Muscle layer of duodenum (tissue), 2 donors: ENCODE measurements at regions not wholly inside any gene's neighbourhood (a gene's known extent, or its start where the extent isn't known, plus 50 kb on each side); places are given as distances from the start of the nearest gene placed in this dataset.
"Not testable (repeated sequence)": the region's sequence is repeated elsewhere in the genome, so short reads cannot be mapped to it uniquely, and the experiment has no call there.

ENCODE experiments used
- H3K27ac ChIP-seq: one replicate; pipeline ENCODE4 v1.7.0; 2013; ENCODE audit warnings: mild to moderate bottlenecking, low read length
- H3K27me3 ChIP-seq: one replicate; pipeline ENCODE4 v1.7.0; 2013; ENCODE audit warnings: low read depth, mild to moderate bottlenecking, control low read depth, low read length
- H3K36me3 ChIP-seq, 2 donors: one replicate each; pipeline ENCODE4 v1.7.0; 2013; ENCODE audit warnings: low read length in 2 of 2, control low read depth in 1 of 2, mild to moderate bottlenecking in 1 of 2; ENCODE audit not compliant: insufficient read depth in 2 of 2, control insufficient read depth in 1 of 2
- H3K4me1 ChIP-seq, 2 donors: one replicate each; pipeline ENCODE4 v1.7.0; 2013; ENCODE audit warnings: low read length in 2 of 2, mild to moderate bottlenecking in 2 of 2, control low read depth in 1 of 2, moderate library complexity in 1 of 2; ENCODE audit not compliant: insufficient read depth in 2 of 2, control insufficient read depth in 1 of 2
- H3K4me3 ChIP-seq, 2 donors: one replicate each; pipeline ENCODE4 v1.7.0; 2013; ENCODE audit warnings: low read length in 2 of 2, low read depth in 1 of 2, mild to moderate bottlenecking in 1 of 2
- H3K9me3 ChIP-seq, 2 donors: one replicate each; pipeline ENCODE4 v1.7.0; 2013; ENCODE audit warnings: low read length in 2 of 2, control low read depth in 1 of 2, mild to moderate bottlenecking in 1 of 2; ENCODE audit not compliant: control insufficient read depth in 1 of 2
- donor health status: healthy.

DNA sequence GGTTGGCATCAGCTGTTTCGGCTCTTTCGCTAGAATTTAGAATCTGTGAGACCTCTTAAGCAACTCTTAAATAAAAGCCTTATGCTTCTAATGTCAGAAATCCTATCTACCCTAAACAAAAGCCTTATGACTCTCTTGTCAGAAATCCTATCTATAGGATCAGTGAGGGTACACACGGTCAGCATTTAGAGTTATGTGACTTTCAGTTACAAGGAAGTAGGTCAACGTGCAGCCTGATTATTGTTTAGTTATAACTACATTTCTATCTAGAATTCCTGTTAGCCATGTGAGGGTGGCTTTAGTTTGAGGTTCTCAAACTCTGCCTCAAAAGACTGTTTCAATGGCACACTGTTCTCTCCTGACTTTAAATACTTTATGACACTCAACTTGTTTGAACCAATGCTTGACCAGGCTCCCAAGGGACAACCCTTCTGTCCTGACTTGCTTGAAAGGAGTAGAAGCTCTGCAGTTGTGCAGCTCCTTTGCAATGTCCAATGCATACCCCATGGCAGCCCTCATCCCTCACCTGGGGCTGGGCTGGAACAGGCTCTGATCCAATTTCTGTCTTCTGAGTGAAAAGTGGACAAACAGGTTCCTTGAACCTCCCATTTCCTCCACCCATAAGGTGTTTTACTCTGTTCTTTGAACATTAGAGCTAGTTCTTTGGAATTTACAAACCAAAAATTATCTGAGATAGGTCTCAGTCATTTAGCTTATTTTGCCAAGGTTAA lies 251.6 kb upstream of the PIK3R1 start:
- Histone ChIP-seq H3K4me1 (no peaks in the 10 kb centered on the region), H3K27me3 (no peaks in the 10 kb centered on the region), H3K4me3 (no peak overlapping the region), H3K36me3 (no peaks in the 10 kb centered on the region), H3K9me3 (no peaks in the 10 kb centered on the region), H3K27ac (no peak overlapping the region)

GRCh38 chr5:67960939-67961338 lies 254.6 kb upstream of the PIK3R1 start:
- Histone ChIP-seq H3K4me3 (no peak overlapping the region), H3K27ac (no peak overlapping the region), H3K9me3 (no peaks in the 10 kb centered on the region), H3K4me1 (no peaks in the 10 kb centered on the region), H3K27me3 (no peaks in the 10 kb centered on the region), H3K36me3 (no peaks in the 10 kb centered on the region)

DNA sequence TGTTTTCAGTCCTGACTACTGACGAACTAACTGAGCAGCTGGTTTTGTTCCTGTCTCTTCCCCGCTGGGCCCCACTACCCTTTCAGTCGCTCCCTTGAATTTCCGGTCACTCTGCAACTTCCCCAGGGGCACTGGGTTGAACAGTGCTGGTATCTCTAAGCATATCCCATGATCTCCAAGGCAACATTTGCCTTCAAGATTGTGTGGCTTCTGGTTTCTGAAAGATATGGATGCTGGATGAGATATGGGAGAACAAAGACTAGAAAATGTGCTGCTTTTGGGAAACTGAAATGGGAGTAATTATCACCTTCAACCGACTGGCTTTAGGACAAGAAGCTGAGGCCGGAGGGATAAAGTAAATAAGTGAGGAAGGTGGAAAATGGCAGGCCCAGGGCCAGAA lies 258.2 kb upstream of the PIK3R1 start:
- H3K36me3 ChIP-seq: no peaks in the 10 kb centered on the region
- no peak overlapping the region for H3K27ac ChIP-seq
- no peaks in the 10 kb centered on the region for H3K27me3 ChIP-seq
- no peak overlapping the region for H3K4me3 ChIP-seq
- no peaks in the 10 kb centered on the region for H3K4me1 ChIP-seq
- no peaks in the 10 kb centered on the region for H3K9me3 ChIP-seq

DNA sequence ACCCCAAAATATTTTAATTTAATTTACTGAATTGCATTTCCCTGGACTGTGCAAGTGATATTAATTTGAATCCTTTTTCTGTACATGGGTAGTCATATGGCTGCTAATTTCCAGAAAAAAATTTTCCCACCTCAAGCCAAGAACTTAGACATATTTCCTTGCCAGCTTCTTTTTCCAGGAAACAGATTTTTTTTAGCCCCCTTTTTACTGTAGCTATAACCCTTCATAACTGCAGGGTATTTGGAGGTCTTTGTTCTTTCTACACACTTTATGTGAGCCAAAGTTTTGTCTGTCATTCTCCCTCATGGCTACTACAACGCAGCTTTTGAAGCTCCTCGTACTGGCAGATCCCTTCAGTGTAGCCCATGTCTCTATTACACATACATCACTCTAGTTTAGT lies 261.2 kb upstream of the PIK3R1 start:
- Histone ChIP-seq H3K4me1 (no peaks in the 10 kb centered on the region), H3K4me3 (no peak overlapping the region), H3K27ac (no peak overlapping the region), H3K9me3 (no peaks in the 10 kb centered on the region), H3K27me3 (no peaks in the 10 kb centered on the region), H3K36me3 (no peaks in the 10 kb centered on the region)

DNA sequence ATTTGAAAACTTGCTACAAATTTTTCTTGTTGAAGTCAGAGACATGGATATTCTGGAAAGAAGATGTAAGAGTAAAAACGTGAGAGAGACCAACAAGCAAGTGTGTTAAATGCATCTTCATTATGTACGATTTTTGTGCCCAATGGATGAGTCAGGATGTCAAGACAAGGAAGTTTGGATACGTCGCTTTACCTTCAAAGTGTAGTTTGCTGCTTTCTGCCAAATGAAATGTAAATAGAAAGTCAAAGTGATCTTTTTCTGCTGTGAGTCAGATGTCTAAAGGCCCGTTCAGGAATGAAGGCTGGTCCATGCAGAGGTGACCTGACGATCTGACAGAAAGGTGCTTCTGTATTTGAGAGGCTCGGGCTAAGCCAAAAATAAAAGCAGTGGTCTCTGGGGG lies 273.1 kb upstream of the PIK3R1 start:
- no peaks in the 10 kb centered on the region for H3K36me3 ChIP-seq
- H3K27ac ChIP-seq: no peak overlapping the region
- H3K9me3 ChIP-seq: no peaks in the 10 kb centered on the region
- H3K4me3 ChIP-seq: no peak overlapping the region
- peaks cover 0 to 14% of the 10 kb centered on the region in 2 donors for H3K4me1 ChIP-seq
- no peaks in the 10 kb centered on the region for H3K27me3 ChIP-seq

- Histone ChIP-seq H3K9me3 (no peaks in the 10 kb centered on the region), H3K27ac (no peak overlapping the region), H3K27me3 (no peaks in the 10 kb centered on the region), H3K4me1 (peaks cover 0 to 14% of the 10 kb centered on the region in 2 donors), H3K36me3 (no peaks in the 10 kb centered on the region), H3K4me3 (no peak overlapping the region)
These were observed 273.7 kb upstream of the PIK3R1 start for GRCh38 chr5:67941614-67942401.

DNA sequence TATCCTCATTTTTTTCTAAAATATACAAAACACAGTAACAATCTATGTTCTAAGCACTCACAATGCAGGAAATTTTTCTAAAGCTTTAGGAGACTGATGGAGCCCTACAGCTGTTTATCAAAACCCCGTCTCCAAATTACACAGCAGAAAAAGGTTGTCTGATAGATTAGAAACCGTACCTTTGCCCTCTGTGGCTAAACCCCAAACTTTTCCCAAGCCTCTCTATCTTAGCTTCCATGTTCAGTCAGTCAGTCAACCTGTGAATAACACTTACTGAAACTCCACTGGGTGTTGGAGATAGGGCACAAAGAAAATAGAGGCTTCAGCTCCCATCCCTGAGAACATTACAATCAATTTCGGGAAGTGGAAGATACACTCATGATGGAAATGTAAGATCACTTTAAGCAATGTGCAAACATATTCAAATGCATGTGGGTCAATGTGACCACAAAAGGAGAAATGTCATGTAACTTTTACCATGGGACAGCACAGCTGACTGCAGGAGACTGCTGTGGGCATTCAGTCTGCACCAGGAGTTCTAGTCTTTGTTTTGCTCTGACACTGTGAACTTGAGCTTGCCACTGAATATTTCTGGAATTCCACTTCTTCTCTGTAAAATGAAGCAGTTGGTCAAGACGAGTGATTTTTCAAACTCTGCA lies 279.5 kb upstream of the PIK3R1 start:
- H3K27me3 ChIP-seq: no peaks in the 10 kb centered on the region
- no peak overlapping the region for H3K27ac ChIP-seq
- no peaks in the 10 kb centered on the region for H3K4me1 ChIP-seq
- no peak overlapping the region for H3K4me3 ChIP-seq
- no peaks in the 10 kb centered on the region for H3K36me3 ChIP-seq
- no peaks in the 10 kb centered on the region for H3K9me3 ChIP-seq

DNA sequence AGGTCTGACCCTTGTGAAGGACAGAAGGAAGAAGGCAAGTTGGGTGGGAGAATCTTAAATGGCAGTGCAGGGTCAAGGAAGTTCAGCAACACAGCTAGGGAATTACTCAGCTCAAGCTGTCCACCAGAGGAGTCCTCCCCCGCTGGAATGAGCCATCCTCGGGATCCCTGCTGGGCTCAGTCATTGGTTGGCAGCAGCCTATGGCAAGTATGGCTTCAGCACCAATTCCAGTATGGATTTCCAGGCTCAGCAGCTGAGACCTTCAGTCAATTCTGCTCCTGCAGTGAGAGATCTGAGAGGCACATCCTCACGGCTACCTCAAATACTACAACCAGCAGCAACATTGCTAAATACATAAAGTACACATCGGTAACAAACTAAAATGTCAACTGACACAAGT lies 280.6 kb upstream of the PIK3R1 start:
- Histone ChIP-seq H3K27ac (no peak overlapping the region), H3K4me1 (no peaks in the 10 kb centered on the region)

DNA sequence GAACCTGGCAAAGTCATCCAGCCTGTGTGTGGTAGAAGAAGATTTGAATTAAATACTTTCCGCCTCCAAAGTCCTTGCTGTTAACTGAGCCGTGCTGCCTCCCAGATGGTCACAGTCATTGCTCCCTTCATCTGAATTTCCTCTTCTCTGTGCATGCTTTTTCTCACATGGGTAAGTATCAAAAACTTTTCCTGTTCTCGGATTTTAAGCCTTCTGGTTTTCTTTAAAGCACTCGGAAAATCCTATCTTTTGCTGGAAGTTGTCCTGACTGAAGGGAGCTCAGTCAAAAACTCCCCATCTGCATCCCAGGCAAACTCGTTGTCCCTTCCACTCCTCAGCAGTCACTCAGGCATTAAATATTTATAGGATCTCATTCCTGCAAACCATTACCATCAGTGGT lies 290.0 kb upstream of the PIK3R1 start:
- Histone ChIP-seq H3K27me3 (no peaks in the 10 kb centered on the region), H3K9me3 (no peaks in the 10 kb centered on the region), H3K4me1 (no peaks in the 10 kb centered on the region), H3K4me3 (no peak overlapping the region), H3K36me3 (no peaks in the 10 kb centered on the region), H3K27ac (no peak overlapping the region)

More for the DNA sequence above, 280.6 kb upstream of the PIK3R1 start:
- Histone ChIP-seq H3K4me3 (no peak overlapping the region), H3K9me3 (no peaks in the 10 kb centered on the region), H3K36me3 (no peaks in the 10 kb centered on the region), H3K27me3 (no peaks in the 10 kb centered on the region)

GRCh38 chr5:67921004-67921601 lies 294.5 kb upstream of the PIK3R1 start:
- Histone ChIP-seq H3K4me1 (no peaks in the 10 kb centered on the region), H3K27ac (no peak overlapping the region), H3K27me3 (no peaks in the 10 kb centered on the region), H3K4me3 (no peak overlapping the region), H3K36me3 (no peaks in the 10 kb centered on the region), H3K9me3 (no peaks in the 10 kb centered on the region)

GRCh38 chr5:67919532-67919931 lies 296.0 kb upstream of the PIK3R1 start:
- not testable (repeated sequence) for H3K36me3 ChIP-seq, H3K9me3 ChIP-seq, H3K27ac ChIP-seq, H3K4me1 ChIP-seq, H3K27me3 ChIP-seq, H3K4me3 ChIP-seq
